CD14-positive monocyte (primary cell): ENCODE measurements at regions not wholly inside any gene's neighbourhood (a gene's known extent, or its start where the extent isn't known, plus 50 kb on each side); places are given as distances from the start of the nearest gene placed in this dataset.

Experiments used
- DNase-seq, 3 donors: peaks; one replicate each; pipeline ENCODE4 v3.0.0-alpha.2; 2011 to 2022
- H2AFZ ChIP-seq: 2 replicates; pipeline ENCODE4 v1.6.0; 2012; ENCODE audit warnings: mild to moderate bottlenecking, low read depth, low read length, inconsistent platforms; ENCODE audit not compliant: insufficient read depth, poor library complexity, severe bottlenecking
- H3K27ac ChIP-seq, 2 donors: 1 replicate in 1 of 2; 2 replicates in 1 of 2; pipeline ENCODE4 v1.5.1; 2012 to 2013; ENCODE audit warnings: low read length in 2 of 2, control low read depth in 1 of 2, inconsistent platforms in 1 of 2, low read depth in 1 of 2, mild to moderate bottlenecking in 1 of 2
- H3K27me3 ChIP-seq, 2 donors: one replicate each; pipeline versions ENCODE4 v1.6.0 to v1.6.1; 2011 to 2013; ENCODE audit warnings: low read length in 2 of 2; ENCODE audit not compliant: control insufficient read depth in 2 of 2, insufficient read depth in 2 of 2
- H3K36me3 ChIP-seq, 2 donors: replicated peaks in 1 of 2; 1 replicate in 1 of 2; 2 replicates in 1 of 2; pipeline versions ENCODE4 v1.5.1 to v1.6.1; 2012 to 2013; ENCODE audit warnings: low read length in 2 of 2, control low read depth in 1 of 2, inconsistent platforms in 1 of 2, mild to moderate bottlenecking in 1 of 2; ENCODE audit not compliant: insufficient read depth in 2 of 2, control insufficient read depth in 1 of 2
- H3K4me1 ChIP-seq, 2 donors: 1 replicate in 1 of 2; 2 replicates in 1 of 2; pipeline versions ENCODE4 v1.5.1 to v1.6.1; 2012 to 2013; ENCODE audit warnings: low read length in 2 of 2, control low read depth in 1 of 2, inconsistent platforms in 1 of 2, mild to moderate bottlenecking in 1 of 2, moderate library complexity in 1 of 2; ENCODE audit not compliant: insufficient read depth in 2 of 2, control insufficient read depth in 1 of 2
- H3K4me2 ChIP-seq: replicated peaks from 2 replicates; pipeline ENCODE3; 2012; ENCODE audit warnings: low read length, moderate library complexity, mild to moderate bottlenecking; ENCODE audit not compliant: poor library complexity, severe bottlenecking; ENCODE audit errors: extremely low read depth
- H3K4me3 ChIP-seq, 3 experiments: fragments of 200-600 bp in 1 of 3; sonication (generic) in 1 of 3; replicated peaks in 1 of 3; 1 replicate in 2 of 3; 2 replicates in 1 of 3; pipeline ENCODE4 v1.5.1; 2011 to 2013; ENCODE audit warnings: low read length in 3 of 3, mild to moderate bottlenecking in 3 of 3, control low read depth in 2 of 3, low read depth in 2 of 3, inconsistent platforms in 1 of 3, moderate library complexity in 1 of 3
- H3K79me2 ChIP-seq: 2 replicates; pipeline ENCODE4 v1.6.0; 2012; ENCODE audit warnings: mild to moderate bottlenecking, control low read depth, inconsistent platforms, low read length, moderate library complexity; ENCODE audit not compliant: insufficient read depth
- H3K9ac ChIP-seq: 2 replicates; pipeline ENCODE4 v1.6.0; 2017; ENCODE audit warnings: low read length, mild to moderate bottlenecking; ENCODE audit not compliant: insufficient read depth, poor library complexity, severe bottlenecking
- H3K9me3 ChIP-seq, 2 donors: replicated peaks in 1 of 2; 1 replicate in 1 of 2; 2 replicates in 1 of 2; pipeline versions ENCODE4 v1.5.1 to v1.6.1; 2012 to 2013; ENCODE audit warnings: low read length in 2 of 2, control low read depth in 1 of 2; ENCODE audit not compliant: control insufficient read depth in 1 of 2, insufficient read depth in 1 of 2
- H4K20me1 ChIP-seq: 2 replicates; pipeline ENCODE4 v1.6.0; 2012; ENCODE audit warnings: mild to moderate bottlenecking, low read length, control low read depth, moderate library complexity; ENCODE audit not compliant: insufficient read depth
- H3K27ac Mint-ChIP-seq, 7 donors: one replicate each; pipeline ENCODE4 v1.8.0; 2020; ENCODE audit warnings: mild to moderate bottlenecking in 7 of 7, mixed read lengths in 7 of 7, moderate library complexity in 6 of 7, inconsistent platforms in 2 of 7
- H3K27me3 Mint-ChIP-seq, 3 donors: one replicate each; pipeline ENCODE4 v1.8.0; 2021 to 2022; ENCODE audit warnings: low read depth in 3 of 3, mild to moderate bottlenecking in 3 of 3, mixed read lengths in 3 of 3, moderate library complexity in 3 of 3, inconsistent platforms in 1 of 3
- H3K36me3 Mint-ChIP-seq, 2 donors: one replicate each; pipeline ENCODE4 v1.8.0; 2020; ENCODE audit warnings: mixed read lengths in 2 of 2, inconsistent platforms in 1 of 2, mild to moderate bottlenecking in 1 of 2
- H3K4me1 Mint-ChIP-seq: one replicate; pipeline ENCODE4 v1.8.0; 2020; ENCODE audit warnings: mild to moderate bottlenecking, mixed read lengths
- H3K4me3 Mint-ChIP-seq, 2 donors: one replicate each; pipeline ENCODE4 v1.8.0; 2020; ENCODE audit warnings: mild to moderate bottlenecking in 2 of 2, mixed read lengths in 2 of 2, moderate library complexity in 1 of 2
- H3K9me3 Mint-ChIP-seq, 7 donors: one replicate each; pipeline ENCODE4 v1.8.0; 2020 to 2022; ENCODE audit warnings: mixed read lengths in 7 of 7, mild to moderate bottlenecking in 6 of 7, moderate library complexity in 6 of 7, inconsistent platforms in 2 of 7
- CTCF ChIP-seq: fragments of 200-600 bp; IDR thresholded peaks from one replicate; pipeline ENCODE4 v1.8.0; 2022; ENCODE audit warnings: antibody characterized with exemption, mild to moderate bottlenecking
- WGBS: methylation state at CpG from one replicate; pipeline ENCODE4 v1.1.5; 2013; ENCODE audit warnings: missing lambda C conversion rate; ENCODE audit not compliant: insufficient coverage; 5-methylcytosine and 5-hydroxymethylcytosine counted together
- intact Hi-C, 2 donors: fragments of 100-400 bp; cut with micrococcal nuclease; formaldehyde crosslinking; loops; one replicate each; pipeline versions ENCODE4 v1.15.0 to v1.15.1; 2023

DNA sequence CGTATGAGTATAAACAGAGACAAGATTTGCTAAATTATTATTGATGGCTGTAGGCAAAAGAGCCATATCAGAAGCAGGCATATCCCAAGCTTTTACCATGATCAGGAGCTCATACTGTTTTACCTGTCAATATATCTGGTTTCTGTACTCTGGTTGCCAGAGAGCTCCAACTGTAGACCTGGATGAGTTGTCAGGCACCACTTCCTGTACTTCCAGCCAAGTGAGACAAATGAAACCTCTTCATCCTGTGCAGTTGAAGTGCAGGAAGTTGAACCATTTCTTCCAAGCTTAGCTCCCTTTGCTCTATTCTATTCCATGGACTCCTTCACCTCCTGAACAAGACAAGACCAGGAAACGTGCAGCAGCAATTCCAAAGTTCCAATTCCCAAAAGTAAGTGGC is 115.6 kb downstream of the ZNF281 start:
- Histone ChIP-seq H3K4me1 (no peaks in the 10 kb centered on the region), H3K36me3 (no peaks in the 10 kb centered on the region), H3K27ac (no peak overlapping the region), H3K79me2 (no peaks in the 10 kb centered on the region), H3K27me3 (no peaks in the 10 kb centered on the region), H2AFZ (no peak overlapping the region), H3K9ac (no peak overlapping the region), H3K9me3 (no peaks in the 10 kb centered on the region), H4K20me1 (no peaks in the 10 kb centered on the region), H3K4me3 (no peak overlapping the region), H3K4me2 (no peak overlapping the region)
- no peaks in the 10 kb centered on the region for H3K27me3 Mint-ChIP-seq
- DNase-seq = no peak
- H3K4me3 Mint-ChIP-seq = no peak overlapping the region
- no peaks in the 10 kb centered on the region for H3K9me3 Mint-ChIP-seq
- no peak for TF ChIP-seq CTCF
- WGBS = 100% methylated on average over 1 of the region's 2 CpGs
- intact Hi-C loops = no loop called here
- peaks cover 2% of the 10 kb centered on the region for H3K4me1 Mint-ChIP-seq
- H3K27ac Mint-ChIP-seq = no peak overlapping the region
- H3K36me3 Mint-ChIP-seq = no peaks in the 10 kb centered on the region

DNA sequence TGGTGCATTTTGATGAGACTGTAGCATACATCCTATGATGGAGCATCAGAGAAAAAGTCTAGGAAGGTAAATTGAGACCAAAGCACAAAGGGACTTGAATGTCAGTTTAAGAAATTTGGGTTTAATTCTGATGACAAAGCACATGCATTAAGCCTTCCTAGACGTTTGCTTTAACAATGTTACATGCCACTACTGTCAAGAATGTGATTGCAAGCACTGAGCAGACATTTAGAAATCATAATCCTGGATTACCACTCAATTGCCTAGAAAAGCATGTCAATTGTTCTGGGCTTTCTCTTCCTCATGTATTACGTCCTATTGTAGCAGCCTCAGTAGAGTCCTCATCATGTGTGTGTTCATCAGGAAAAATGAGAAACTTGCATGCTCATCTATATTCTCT is 117.1 kb downstream of the ZNF281 start:
- no peaks in the 10 kb centered on the region for H3K79me2 ChIP-seq
- no peaks in the 10 kb centered on the region for H3K36me3 Mint-ChIP-seq
- no peaks in the 10 kb centered on the region for H3K9me3 Mint-ChIP-seq
- peaks cover 2% of the 10 kb centered on the region for H3K4me1 Mint-ChIP-seq
- no peaks in the 10 kb centered on the region for H3K27me3 ChIP-seq
- H3K4me3 ChIP-seq = no peak overlapping the region
- H3K9me3 ChIP-seq = no peaks in the 10 kb centered on the region
- WGBS = 80% methylated on average over 1 of the region's 2 CpGs
- TF ChIP-seq CTCF = no peak
- no peak overlapping the region for H3K9ac ChIP-seq
- no peaks in the 10 kb centered on the region for H3K36me3 ChIP-seq
- no peak overlapping the region for H2AFZ ChIP-seq
- no peak overlapping the region for H3K27ac Mint-ChIP-seq
- H3K4me2 ChIP-seq = no peak overlapping the region
- no peaks in the 10 kb centered on the region for H3K27me3 Mint-ChIP-seq
- DNase-seq = no peak
- no peak overlapping the region for H3K4me3 Mint-ChIP-seq
- intact Hi-C loops = no loop called here
- H4K20me1 ChIP-seq = no peaks in the 10 kb centered on the region
- H3K27ac ChIP-seq = no peak overlapping the region
- H3K4me1 ChIP-seq = no peaks in the 10 kb centered on the region
